Right ventricle myocardium superior (tissue), 1 donor: ENCODE measurements at regions not wholly inside any gene's neighbourhood (a gene's known extent, or its start where the extent isn't known, plus 50 kb on each side); places are given as distances from the start of the nearest gene placed in this dataset.

Experiments
- ATAC-seq: fragments of 200-7000 bp; cut with Tn5 transposase; one replicate; pipeline ENCODE4 v1.9.1; 2020; ENCODE audit warnings: mild to moderate bottlenecking; ENCODE audit not compliant: poor library complexity
- DNase-seq: peaks from one replicate; pipeline ENCODE4 v3.0.0-alpha.2; 2020
- intact Hi-C: fragments of 100-400 bp; cut with DNase I; formaldehyde crosslinking; loops from one replicate; pipeline ENCODE4 v1.11.2; 2022
- donor health status: DM: no; HTN: yes; CAD: no; lungs with severe emphysema.

DNA sequence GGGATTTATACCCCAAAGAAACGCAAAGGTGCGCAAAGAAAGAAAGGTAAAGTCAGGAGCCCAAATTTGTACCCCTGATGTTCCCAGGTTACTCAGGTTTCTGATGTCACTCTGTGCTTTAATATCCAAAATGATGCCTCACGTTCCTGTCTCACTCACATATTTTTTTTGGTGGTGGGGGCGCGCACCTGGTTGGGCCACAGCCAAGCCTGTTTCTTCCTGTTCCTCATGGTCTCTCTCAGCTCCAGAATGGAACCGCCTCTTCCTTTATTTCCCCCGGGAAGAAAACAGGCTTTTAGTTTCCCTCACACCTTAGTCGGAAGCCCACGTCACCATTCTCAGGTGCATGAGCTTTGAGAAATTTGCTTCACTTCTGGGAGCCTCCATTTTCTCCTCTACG is 118.3 kb upstream of the BOD1 start:
- intact Hi-C loops = no loop called here

DNA sequence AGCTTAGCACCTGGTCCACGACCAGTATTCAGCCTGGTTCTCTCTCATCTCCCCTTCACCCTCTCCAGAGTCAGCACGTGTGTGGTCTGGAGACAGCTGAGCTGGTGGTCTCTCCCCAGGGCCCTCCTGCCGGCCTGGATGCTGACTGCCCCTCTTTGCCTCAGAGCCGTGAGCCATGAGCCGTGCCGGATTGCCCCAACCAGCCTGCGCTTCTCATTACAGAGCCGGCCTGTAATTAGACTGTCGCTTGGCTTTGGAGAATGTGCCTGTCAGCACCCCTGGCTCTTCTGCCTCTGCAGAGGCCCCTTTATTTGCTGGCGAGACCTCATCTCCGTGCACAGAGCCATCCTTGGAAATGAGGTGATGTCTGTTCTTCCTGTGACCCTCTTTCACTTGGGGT is 118.7 kb upstream of the BOD1 start:
- ATAC-seq = no peak
- intact Hi-C loops = no loop called here

More for the DNA sequence above, 118.3 kb upstream of the BOD1 start:
- DNase-seq = no peak
- ATAC-seq = no peak

GRCh38 chr5:173735691-173736090 is 119.2 kb upstream of the BOD1 start:
- intact Hi-C loops = no loop called here
- DNase-seq = no peak
- ATAC-seq = no peak

More for the DNA sequence above, 118.7 kb upstream of the BOD1 start:
- DNase-seq = no peak

GRCh38 chr5:173736374-173736773 is 119.9 kb upstream of the BOD1 start:
- DNase-seq = no peak
- ATAC-seq = no peak
- intact Hi-C loops = no loop called here

GRCh38 chr5:173736923-173737412 is 120.5 kb upstream of the BOD1 start:
- no peak for ATAC-seq
- no peak for DNase-seq
- intact Hi-C loops = no loop called here

DNA sequence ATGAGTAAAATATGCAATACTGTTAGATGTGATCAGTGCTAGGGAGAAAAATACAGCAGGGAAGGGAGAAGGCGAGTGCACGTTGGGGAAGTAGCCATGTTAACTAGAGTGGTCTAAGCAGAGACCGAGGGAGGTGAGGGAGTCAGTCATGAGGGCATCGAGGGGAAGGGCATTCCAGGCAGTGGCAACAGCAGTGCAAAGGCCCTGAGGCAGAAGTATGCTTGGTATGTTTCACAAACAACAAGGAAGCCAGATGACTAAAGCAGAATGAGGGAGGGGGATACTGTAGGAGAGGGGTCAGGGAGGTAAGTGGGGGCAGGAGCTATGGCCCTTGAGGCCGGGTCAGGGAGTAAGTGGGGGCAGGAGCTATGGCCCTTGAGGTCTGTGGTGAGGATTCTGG is 123.3 kb upstream of the BOD1 start:
- DNase-seq = no peak
- intact Hi-C loops = no loop called here
- no peak for ATAC-seq

GRCh38 chr5:173740400-173740799 is 124.0 kb upstream of the BOD1 start:
- DNase-seq (no peak), ATAC-seq (no peak)
- intact Hi-C loops = no loop called here

DNA sequence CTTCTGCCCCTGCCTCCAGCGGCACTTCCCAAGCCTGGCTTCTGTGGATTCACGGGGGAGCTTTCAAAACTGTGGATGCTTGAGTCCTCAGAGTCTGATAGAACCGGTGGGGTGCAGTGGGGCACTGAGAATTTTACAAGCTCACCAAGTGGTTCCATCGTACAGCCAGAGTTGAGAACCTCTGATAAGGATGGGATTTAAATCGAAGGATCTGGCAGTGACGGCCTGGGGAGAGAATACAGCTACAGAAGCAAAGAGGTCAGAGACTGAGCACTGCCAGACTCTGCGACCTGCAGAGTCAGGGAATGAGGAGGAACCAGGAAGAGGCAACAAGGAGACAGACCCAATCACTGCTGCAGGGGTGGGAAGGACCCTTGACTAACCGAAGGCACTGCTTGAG is 124.6 kb upstream of the BOD1 start:
- DNase-seq = no peak
- intact Hi-C loops = no loop called here
- ATAC-seq = no peak

DNA sequence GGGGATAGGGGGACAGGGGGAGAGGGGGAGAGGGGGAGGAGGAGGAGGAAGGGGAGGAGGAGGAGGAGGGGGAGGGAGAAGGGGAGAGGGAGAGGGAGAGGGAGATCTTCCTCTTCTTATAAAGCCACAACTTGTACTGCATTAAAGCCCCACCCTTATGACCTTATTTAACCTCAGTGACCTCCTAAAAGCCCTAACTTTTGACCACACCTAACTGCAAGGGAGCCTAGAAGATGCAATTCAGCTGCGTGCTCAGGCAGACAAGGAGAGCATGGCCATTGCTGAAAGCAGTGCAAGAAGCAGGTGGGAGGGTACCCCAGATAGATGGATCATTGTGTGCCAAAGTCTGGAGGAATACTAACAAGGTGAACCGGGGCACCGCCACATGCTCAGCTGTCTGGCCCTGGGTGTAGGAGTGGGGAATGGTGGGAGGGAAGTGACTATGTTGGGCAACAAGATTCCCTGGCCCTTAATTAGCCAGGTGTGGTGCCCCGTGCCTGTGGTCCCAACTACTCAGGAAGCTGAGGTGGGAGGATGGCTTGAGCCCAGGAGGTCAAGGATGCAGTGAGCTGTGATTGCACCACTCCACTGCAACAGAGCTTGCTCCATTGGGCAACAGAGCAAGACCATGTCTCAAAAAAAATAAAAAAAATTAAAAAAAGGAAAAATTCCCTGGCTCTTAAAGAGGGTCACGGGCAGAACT is 125.4 kb upstream of the BOD1 start:
- intact Hi-C loops = no loop called here
- ATAC-seq (no peak), DNase-seq (no peak)

- intact Hi-C loops = no loop called here
- no peak for DNase-seq
- ATAC-seq = no peak
Measured at GRCh38 chr5:173742432-173742816, 126.0 kb upstream of the BOD1 start.

DNA sequence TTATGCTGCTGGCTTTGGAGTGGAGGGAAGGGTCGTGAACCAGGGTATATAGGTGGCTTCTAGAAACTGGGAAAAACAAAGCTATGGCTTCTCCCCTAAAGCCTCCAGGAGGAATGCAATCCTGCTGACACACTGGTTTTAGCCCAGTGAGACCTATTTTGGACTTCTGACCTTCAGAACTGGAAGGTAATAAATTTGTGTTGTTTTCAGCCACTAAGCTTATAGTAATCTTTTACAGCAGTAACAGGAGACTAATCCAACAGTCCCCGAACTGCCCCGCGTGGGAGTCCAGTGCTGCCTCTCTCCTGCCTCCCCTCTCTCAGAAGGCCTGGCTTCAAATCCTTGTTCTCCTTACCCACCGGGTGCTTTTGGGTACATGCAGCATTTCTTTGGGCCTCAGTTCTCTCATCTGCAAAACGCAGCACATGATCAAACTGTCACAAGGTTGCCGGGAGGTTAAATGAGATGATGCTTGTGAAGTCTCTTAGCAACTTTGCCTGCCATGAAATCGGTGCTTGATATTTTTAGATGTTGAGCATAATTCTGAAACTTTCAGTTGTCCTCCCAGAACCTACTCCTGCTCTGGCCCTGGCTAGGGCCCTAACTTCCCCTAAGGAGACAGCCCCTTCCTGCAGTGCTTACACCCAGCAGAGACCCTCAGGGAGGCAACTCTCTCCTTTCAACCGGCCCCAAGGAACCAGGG is 127.3 kb upstream of the BOD1 start:
- intact Hi-C loops = no loop called here
- ATAC-seq (no peak), DNase-seq (no peak)

GRCh38 chr5:173744551-173744950 is 128.1 kb upstream of the BOD1 start:
- DNase-seq (no peak), ATAC-seq (no peak)
- intact Hi-C loops = no loop called here

DNA sequence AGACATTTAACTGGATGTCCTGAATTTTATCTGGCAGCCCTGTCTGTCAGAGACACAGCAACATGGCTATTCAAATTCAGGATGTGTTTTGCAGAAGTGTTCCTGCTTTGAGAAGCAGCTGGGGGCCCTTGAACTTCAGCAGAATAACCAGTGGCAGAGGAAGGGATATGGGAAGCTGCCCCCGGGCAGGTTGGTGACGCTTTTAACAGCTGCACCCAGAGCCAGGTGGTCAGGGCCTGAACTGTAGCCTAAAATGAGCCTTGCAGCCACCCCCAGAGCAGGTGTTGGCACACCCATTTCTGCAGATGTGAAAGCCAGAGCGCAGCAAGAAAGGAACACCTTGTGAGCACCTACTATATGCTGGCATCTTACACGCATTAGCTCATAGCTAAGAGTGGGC is 128.7 kb upstream of the BOD1 start:
- DNase-seq = no peak
- no peak for ATAC-seq
- intact Hi-C loops = no loop called here

DNA sequence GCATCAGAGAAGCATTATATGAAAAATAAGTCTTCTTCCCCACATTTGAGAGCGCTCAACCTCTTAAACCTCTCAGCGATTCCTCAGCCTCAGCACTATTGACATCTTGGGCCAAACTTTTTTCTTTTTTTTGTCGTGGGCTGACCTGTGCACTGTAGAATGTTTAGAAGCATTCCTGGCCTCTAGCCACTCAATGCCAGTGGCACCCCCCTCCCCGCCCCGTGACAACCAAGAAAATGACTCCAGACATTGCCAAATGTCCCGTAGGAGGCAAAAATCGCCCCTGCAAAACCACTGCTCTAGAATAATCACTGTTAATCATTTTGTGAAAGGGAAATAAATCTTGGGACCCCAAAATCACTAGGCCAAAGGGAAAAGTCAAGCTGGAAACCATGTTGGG is 129.1 kb upstream of the BOD1 start:
- no peak for ATAC-seq
- intact Hi-C loops = no loop called here
- DNase-seq = no peak

GRCh38 chr5:173746047-173746646 is 129.7 kb upstream of the BOD1 start:
- no peak for DNase-seq
- no peak for ATAC-seq
- intact Hi-C loops = no loop called here

GRCh38 chr5:173747876-173748275 is 131.4 kb upstream of the BOD1 start:
- DNase-seq (no peak), ATAC-seq (no peak)
- intact Hi-C loops = no loop called here

- intact Hi-C loops = no loop called here
- DNase-seq (no peak), ATAC-seq (no peak)
Measured at GRCh38 chr5:173750538-173751265, 134.3 kb upstream of the BOD1 start.

GRCh38 chr5:173751266-173751600 is 134.8 kb upstream of the BOD1 start:
- DNase-seq = no peak
- no peak for ATAC-seq
- intact Hi-C loops = no loop called here

DNA sequence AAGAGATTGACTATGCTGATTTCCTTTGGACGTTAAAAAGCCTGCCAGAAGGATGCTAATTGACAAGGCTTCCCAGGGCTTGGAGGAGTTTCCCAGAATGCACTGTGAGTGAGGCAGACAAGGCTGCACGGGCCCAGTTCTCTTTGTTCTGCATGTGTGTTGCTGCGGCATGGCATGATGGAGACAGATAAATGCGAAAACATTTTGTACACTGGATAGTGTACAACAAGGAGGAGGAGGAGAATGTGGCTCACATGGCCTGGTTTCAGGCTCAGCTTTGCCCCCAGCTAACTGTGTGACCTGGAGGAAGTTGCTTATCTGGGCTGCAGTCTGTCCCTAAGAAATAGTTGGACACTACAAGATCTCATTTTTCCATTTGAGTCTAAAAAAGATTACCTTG is 135.5 kb upstream of the CPEB4 start:
- peak; percentile 13 for ATAC-seq
- intact Hi-C loops = no loop called here
- no peak for DNase-seq
